ENCODE measurements at regions not wholly inside any gene's neighbourhood (a gene's known extent, or its start where the extent isn't known, plus 50 kb on each side); places are given as distances from the start of the nearest gene placed in this dataset.
"Not testable (repeated sequence)": the region's sequence is repeated elsewhere in the genome, so short reads cannot be mapped to it uniquely, and the experiment has no call there.

- H3K4me3 Mint-ChIP-seq, DNase-seq, H3K27me3 Mint-ChIP-seq, H3K4me1 Mint-ChIP-seq, CTCF ChIA-PET, H3K27ac Mint-ChIP-seq, H3K9me3 Mint-ChIP-seq, H3K36me3 Mint-ChIP-seq: not testable (repeated sequence)
Observed at GRCh38 chr1:120229835-120230234, 53.5 kb upstream of the SEC22B start.
